Esophagus squamous epithelium (tissue), 5 donors: ENCODE measurements at regions not wholly inside any gene's neighbourhood (a gene's known extent, or its start where the extent isn't known, plus 50 kb on each side); places are given as distances from the start of the nearest gene placed in this dataset.

Experiments used
- DNase-seq: peaks from one replicate; lab custom pipeline; 2025; lab: John Stamatoyannopoulos, UW
- H3K27ac ChIP-seq, 4 donors: fragments of 200-600 bp; sonication (generic); one replicate each; pipeline ENCODE4 v1.5.1; 2016 to 2019; ENCODE audit warnings: mild to moderate bottlenecking in 1 of 4
- H3K27me3 ChIP-seq, 4 donors: fragments of 200-600 bp; sonication (generic); 1 replicate in 3 of 4; 2 replicates in 1 of 4; pipeline versions ENCODE4 v1.5.1 to v1.6.0; 2017 to 2021; ENCODE audit warnings: antibody characterized with exemption in 1 of 4
- H3K36me3 ChIP-seq, 3 donors: fragments of 200-600 bp; sonication (generic); one replicate each; pipeline ENCODE4 v1.5.1; 2016 to 2019
- H3K4me1 ChIP-seq, 3 donors: fragments of 200-600 bp; sonication (generic); one replicate each; pipeline ENCODE4 v1.5.1; 2017 to 2019
- H3K4me3 ChIP-seq, 4 donors: fragments of 200-600 bp; sonication (generic); 1 replicate in 3 of 4; 2 replicates in 1 of 4; pipeline ENCODE4 v1.5.1; 2016 to 2019; ENCODE audit warnings: mild to moderate bottlenecking in 2 of 4, moderate library complexity in 1 of 4
- H3K9me3 ChIP-seq, 3 donors: fragments of 200-600 bp; sonication (generic); one replicate each; pipeline ENCODE4 v1.5.1; 2016 to 2019
- CTCF ChIP-seq, 6 experiments: fragments of 450-650 bp in 4 of 6; fragments of 200-600 bp in 2 of 6; sonication (generic) in 2 of 6; IDR thresholded peaks; one replicate each; pipeline ENCODE4 v1.5.1; 2016 to 2019; ENCODE audit warnings: antibody characterized with exemption in 6 of 6, mild to moderate bottlenecking in 4 of 6, moderate library complexity in 4 of 6
- POLR2A ChIP-seq, 4 donors: fragments of 450-650 bp; IDR thresholded peaks; one replicate each; pipeline ENCODE4 v1.6.1; 2017; ENCODE audit warnings: antibody characterized with exemption in 4 of 4, mild to moderate bottlenecking in 4 of 4, moderate library complexity in 3 of 4
- WGBS, 2 donors: methylation state at CpG; one replicate each; pipeline ENCODE4 v1.1.5; 2018; 5-methylcytosine and 5-hydroxymethylcytosine counted together
- intact Hi-C: fragments of 100-400 bp; cut with DNase I; formaldehyde crosslinking; loops from one replicate; pipeline ENCODE4 v1.15.0; 2022
- donor health status: DM: yes; HTN: yes; CAD: no.

- Histone ChIP-seq H3K9me3 (no peaks in the 10 kb centered on the region), H3K4me3 (no peak overlapping the region), H3K27me3 (no peaks in the 10 kb centered on the region), H3K27ac (no peak overlapping the region), H3K36me3 (no peaks in the 10 kb centered on the region), H3K4me1 (no peaks in the 10 kb centered on the region)
- TF ChIP-seq POLR2A (IDR thresholded peaks at IDR 0.05) (no peak), CTCF (IDR thresholded peaks at IDR 0.05) (no peak)
- no peak for DNase-seq
- intact Hi-C loops: no loop called here
Observed at GRCh38 chr13:71117920-71118319, 749.1 kb downstream of the DACH1 start.

- H3K27me3 ChIP-seq: no peaks in the 10 kb centered on the region
- no peaks in the 10 kb centered on the region for H3K4me1 ChIP-seq
- DNase-seq: no peak
- no peaks in the 10 kb centered on the region for H3K36me3 ChIP-seq
- H3K9me3 ChIP-seq: no peaks in the 10 kb centered on the region
- 46 to 47% methylated on average over 5 of the region's 5 CpGs for WGBS, 2 donors
- TF ChIP-seq POLR2A (IDR thresholded peaks at IDR 0.05) (no peak), CTCF (IDR thresholded peaks at IDR 0.05) (no peak)
- H3K27ac ChIP-seq: no peak overlapping the region
- intact Hi-C loops: no loop called here
- no peak overlapping the region for H3K4me3 ChIP-seq
Observed at GRCh38 chr13:71115301-71115700, 751.7 kb downstream of the DACH1 start.

- Histone ChIP-seq H3K9me3 (no peaks in the 10 kb centered on the region), H3K4me3 (no peak overlapping the region), H3K4me1 (no peaks in the 10 kb centered on the region), H3K36me3 (no peaks in the 10 kb centered on the region), H3K27me3 (no peaks in the 10 kb centered on the region), H3K27ac (no peak overlapping the region)
- WGBS, 2 donors: 67 to 73% methylated on average over 1 of the region's 1 CpG
- no peak for DNase-seq
- TF ChIP-seq CTCF (IDR thresholded peaks at IDR 0.05) (no peak), POLR2A (IDR thresholded peaks at IDR 0.05) (no peak)
- intact Hi-C loops: no loop called here
Observed at GRCh38 chr13:71096421-71096820, 770.6 kb downstream of the DACH1 start.

GRCh38 chr13:71090990-71091389 is 776.0 kb downstream of the DACH1 start:
- WGBS, 2 donors: 62 to 67% methylated on average over 2 of the region's 2 CpGs
- H3K4me1 ChIP-seq: no peaks in the 10 kb centered on the region
- no peak overlapping the region for H3K4me3 ChIP-seq
- DNase-seq: no peak
- TF ChIP-seq POLR2A (IDR thresholded peaks at IDR 0.05): no peak
- TF ChIP-seq CTCF (IDR thresholded peaks at IDR 0.05): no peak
- no peaks in the 10 kb centered on the region for H3K27me3 ChIP-seq
- H3K27ac ChIP-seq: no peak overlapping the region
- no peaks in the 10 kb centered on the region for H3K9me3 ChIP-seq
- intact Hi-C loops: no loop called here
- no peaks in the 10 kb centered on the region for H3K36me3 ChIP-seq

- intact Hi-C loops: no loop called here
- Histone ChIP-seq H3K4me3 (no peak overlapping the region), H3K36me3 (no peaks in the 10 kb centered on the region), H3K27me3 (no peaks in the 10 kb centered on the region), H3K4me1 (no peaks in the 10 kb centered on the region), H3K27ac (no peak overlapping the region), H3K9me3 (no peaks in the 10 kb centered on the region)
- DNase-seq: no peak
- TF ChIP-seq POLR2A (IDR thresholded peaks at IDR 0.05) (no peak), CTCF (IDR thresholded peaks at IDR 0.05) (no peak)
- WGBS, 2 donors: 76 to 89% methylated on average over 4 of the region's 4 CpGs
Observed at GRCh38 chr13:71089056-71089455, 777.9 kb downstream of the DACH1 start.
